ENCODE measurements at regions not wholly inside any gene's neighbourhood (a gene's known extent, or its start where the extent isn't known, plus 50 kb on each side); places are given as distances from the start of the nearest gene placed in this dataset.
"Not testable (repeated sequence)": the region's sequence is repeated elsewhere in the genome, so short reads cannot be mapped to it uniquely, and the experiment has no call there.

DNA sequence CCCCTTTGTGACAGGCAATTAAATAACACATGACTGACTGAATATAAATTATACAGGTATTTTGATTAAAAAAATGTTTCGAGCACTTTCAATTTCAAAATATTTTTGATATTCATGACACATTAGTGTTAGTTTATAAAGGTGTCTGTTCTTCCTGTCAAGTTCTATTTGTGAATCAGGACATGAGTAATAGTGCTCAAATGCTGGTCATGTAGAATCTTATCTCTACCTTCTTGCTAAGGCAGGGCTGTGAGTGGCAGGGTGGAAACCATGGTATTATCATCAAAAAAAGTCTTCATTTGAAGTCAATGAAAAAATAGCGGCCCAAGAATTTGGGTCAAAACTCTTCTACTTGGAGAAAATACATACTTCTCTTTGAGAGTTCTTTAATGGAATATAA, 250.2 kb downstream of the DACT1 start:
- DNase-seq (ENCODE audit: low spot score) = no peak

DNA sequence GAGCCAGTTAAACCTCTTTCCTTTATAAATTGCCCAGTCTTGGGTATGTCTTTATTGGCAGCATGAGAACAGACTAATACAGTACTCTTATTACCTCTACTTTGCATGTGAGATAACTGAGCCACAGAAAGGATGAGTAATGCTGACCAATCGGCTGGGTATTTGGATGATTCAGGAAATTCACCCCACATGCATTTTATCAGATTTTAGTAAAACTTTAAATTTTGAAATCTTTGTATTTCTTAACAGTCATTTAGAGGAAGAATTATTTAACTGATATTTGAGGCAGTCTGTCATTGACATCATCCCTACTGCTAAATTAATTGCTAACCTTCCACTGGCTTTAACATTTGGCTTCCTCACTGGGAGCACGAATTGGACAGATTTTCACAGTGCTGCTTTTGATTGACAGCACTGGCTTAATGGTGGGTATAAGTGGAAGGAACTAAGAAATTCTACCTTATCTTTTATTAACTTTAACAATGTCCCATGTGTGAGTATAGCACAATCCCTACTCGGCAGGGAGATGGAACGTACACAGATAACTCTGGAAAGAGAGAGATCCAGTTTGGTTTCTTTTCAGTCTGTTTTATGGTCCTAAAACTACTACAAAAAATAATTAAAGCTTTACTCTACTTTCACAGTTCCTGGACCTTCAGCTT, 261.0 kb downstream of the DACT1 start:
- no peak for DNase-seq (ENCODE audit: low spot score)

DNA sequence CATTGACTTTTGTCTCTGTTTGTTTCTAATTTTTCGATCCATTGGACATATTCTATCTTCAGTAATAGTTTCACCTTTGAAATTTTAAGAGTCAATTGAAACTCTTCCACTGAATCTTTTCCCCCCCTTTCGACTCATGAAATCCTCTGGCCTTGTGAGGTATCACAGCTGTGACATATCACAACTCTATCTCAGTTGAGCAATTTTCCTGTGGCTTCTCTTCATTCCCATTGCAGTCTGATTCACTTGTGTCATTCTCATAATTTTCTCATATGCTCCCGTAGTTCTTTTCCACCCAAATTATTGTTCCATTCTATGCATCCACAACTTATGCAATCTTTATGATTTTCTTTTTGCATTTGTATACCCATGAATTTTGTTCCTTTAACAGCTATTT, 261.6 kb downstream of the DACT1 start:
- no peak for DNase-seq (ENCODE audit: low spot score)

DNA sequence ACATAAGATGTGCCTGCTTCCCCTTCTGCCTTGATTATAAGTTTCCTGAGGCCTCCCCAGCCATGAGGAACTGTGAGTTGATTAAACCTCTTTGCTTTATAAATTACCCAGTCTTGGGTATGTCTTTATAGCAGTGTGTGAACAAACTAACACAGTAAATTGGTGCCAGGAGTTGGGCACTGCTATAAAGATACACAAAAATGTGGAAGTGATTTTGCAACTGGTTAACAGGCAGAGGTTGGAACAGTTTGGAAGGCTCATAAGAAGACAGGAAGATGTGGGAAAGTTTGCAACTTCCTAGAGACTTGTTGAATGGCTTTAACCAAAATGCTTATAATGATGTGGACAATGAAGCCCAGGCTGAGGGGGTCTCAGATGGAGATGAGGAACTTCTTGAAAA, 264.1 kb downstream of the DACT1 start:
- no peak for DNase-seq (ENCODE audit: low spot score)

- DNase-seq (ENCODE audit: low spot score) = no peak
These were observed 267.0 kb downstream of the DACT1 start for GRCh38 chr14:58904776-58905175.

DNA sequence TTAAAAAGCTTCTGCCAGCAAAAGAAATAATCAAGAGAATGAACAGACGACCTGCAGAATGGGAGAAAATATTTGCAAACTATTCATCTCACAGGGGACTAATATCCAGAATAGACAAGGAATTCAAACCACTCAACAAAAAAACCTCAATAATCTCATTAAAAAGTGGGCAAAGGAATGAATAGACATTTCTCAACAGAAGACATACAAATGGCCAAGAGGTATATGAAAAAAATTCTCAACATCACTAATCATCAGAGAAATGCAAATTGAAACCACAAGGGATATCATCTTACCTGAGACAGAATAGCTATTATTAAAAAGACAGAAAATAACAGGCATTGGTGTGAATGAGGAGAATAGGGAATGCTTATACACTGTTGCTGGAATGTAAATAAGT, 270.0 kb downstream of the DACT1 start:
- no peak for DNase-seq (ENCODE audit: low spot score)

DNA sequence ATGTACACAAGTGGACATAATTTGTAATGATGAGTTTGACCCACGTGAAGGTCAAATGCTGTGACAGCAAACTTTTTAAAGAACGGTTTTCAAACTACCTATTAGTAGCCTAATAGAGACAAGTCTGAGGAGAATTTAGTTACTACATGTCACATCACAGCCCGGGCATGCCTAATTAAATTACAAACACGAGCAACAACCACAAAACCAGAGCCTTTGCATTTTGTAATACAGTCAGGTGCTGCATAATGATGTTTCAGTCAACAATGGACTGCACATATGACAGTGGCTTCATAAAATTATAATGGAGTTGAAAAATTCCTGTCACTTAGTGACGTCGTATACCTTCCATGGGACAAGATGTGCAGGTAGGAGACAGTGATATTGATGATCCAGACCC, 274.5 kb downstream of the DACT1 start:
- DNase-seq (ENCODE audit: low spot score) = no peak

DNA sequence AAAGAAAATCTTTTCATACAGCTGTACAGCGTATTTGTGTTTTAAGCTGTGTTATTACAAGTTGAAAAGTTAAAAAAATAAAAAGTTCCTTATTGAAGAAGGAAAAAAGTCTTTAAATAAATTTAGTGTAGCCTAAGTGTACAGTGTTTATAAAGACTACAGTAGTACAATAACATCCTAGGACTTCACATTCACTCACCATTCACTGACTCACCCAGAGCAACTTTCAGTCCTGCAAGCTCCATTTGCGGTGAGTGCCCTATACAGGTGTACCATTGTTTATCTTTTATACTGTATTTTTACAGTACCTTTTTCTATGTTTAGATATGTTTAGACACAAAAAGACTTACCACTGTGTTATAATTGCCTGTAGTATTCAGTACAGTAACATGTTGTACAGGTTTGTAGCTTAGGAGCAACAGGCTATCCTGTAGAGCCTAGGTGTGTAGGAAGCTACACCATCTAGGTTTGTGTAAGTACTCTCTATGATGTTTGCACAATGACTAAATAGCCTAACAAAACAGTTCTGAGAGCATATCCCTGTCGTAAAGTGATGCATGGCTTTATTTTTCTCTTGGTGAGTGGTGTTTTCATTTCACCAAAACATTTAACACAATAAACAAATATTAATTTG, 275.2 kb downstream of the DACT1 start:
- no peak for DNase-seq (ENCODE audit: low spot score)

DNA sequence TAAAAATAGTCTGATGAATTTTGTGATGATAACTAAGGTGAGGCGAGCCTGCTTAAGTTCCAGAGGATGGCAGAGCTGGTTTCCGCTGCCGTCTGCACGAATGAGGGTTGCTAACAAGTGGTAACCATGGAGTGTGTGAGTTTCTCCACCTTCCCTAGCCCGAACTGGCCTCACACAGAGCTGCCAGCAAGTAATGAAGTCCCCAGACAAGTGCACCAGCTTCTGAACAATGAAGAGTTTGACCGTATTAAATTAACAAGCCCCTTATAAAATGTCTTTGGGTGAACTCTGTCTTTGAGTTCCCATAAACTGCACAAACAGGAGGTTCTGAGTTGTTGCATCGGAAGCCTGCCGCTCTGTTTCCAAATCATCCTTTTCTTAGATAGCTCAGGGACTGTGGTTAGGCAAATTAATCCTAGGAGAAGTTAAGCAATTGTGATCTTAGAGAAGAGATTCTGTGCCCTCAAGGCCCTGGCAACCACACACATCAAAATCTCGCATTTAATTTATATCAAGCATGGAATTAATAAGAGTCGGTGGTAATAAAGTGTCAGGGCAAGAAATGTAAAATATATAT, 274.1 kb upstream of the DAAM1 start:
- no peak for DNase-seq (ENCODE audit: low spot score)

DNA sequence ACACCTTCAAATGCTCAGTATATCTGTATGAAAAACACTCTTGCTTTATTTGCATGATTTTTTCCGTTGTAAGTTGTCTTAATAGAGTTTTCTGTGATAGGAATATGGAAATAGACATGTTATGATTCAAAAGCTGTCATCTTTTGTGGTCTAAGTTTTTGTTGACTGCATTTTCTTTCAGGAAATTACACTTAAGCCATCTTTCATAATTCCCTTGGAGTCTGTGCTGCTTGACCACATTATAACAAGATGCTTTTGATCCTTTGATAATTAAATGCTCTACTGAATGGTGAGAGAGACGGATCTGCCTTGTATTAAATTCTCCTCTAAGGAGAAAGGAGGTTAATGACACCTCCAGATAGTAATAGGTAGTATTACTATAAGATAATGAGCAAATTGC, 272.8 kb upstream of the DAAM1 start:
- no peak for DNase-seq (ENCODE audit: low spot score)

- DNase-seq (ENCODE audit: low spot score) = no peak
These were observed 270.3 kb upstream of the DAAM1 start for GRCh38 chr14:58918066-58918738.

DNA sequence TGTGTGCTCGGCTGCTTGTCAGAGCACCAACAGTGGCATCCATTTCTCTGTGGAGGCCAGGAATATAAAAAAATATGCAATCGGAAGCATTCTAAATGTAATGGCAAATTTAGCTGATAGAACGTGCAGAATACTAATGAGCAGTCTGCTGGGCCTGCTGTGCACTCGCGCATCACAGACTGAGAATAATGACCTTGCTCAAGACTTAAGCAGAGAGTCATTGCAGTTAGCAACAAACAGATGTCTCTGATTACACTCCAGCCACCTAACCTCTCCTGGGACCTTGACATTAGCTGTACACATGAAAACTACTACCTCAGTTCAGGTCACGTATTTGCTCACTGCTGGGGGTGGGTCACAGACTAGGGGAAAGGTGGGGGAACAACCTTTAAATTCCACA, 269.2 kb upstream of the DAAM1 start:
- no peak for DNase-seq (ENCODE audit: low spot score)

- DNase-seq (ENCODE audit: low spot score) = no peak
These were observed 268.2 kb upstream of the DAAM1 start for GRCh38 chr14:58920230-58920629.

- not testable (repeated sequence) for DNase-seq (ENCODE audit: low spot score)
These were observed 266.1 kb upstream of the DAAM1 start for GRCh38 chr14:58922201-58922940.

DNA sequence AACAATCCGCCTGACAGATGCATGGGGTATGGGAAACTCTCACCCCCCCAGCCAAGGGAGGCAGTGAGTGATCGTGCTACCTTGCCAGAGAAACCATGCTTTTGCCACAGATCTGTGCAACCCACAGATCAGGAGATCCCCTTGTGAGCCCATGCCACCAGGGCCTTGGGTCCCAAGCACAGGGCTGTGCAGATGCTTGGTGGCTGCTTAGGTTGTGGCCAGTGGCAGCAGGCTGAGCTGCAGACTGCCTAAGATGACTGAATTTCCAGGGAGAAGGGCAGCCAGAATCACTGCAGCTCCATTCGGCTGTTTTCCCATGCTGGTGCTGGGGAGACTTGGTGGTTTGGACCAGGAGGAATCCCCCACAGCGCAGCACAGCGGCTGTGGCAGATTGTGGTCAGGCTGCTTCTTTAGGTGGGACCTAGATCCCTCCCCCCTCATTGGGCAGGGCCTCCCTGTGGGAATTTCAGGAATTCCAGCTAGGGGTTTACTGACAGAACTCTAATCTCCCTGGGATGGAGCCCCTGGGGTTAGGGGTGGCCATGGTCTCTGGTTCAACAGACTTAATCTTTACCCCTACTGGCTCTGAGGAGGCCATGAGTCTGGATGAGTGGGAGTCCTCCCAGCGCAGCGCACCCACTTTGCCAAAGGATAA, 264.6 kb upstream of the DAAM1 start:
- DNase-seq (ENCODE audit: low spot score) = no peak

- no peak for DNase-seq (ENCODE audit: low spot score)
These were observed 246.8 kb upstream of the DAAM1 start for GRCh38 chr14:58941629-58942028.

DNA sequence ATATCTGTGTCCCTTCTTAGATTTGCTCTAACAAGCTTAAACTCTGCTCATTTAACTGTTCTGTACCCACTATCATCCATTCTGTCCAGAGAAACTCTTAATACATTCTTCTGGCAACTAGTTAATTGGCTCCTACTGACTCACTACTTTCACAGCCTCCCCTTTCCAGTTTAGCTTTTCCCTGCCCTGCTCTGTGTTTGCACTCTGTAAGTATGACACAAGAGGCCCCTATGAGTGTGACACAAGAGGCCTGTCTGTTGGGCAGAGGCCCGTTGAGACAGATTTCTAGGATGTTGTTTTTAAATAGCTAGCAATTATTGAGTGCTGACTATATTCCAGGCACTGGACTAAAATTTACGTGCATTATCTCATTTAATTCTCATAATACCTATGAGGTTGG, 246.0 kb upstream of the DAAM1 start:
- DNase-seq (ENCODE audit: low spot score) = no peak

DNA sequence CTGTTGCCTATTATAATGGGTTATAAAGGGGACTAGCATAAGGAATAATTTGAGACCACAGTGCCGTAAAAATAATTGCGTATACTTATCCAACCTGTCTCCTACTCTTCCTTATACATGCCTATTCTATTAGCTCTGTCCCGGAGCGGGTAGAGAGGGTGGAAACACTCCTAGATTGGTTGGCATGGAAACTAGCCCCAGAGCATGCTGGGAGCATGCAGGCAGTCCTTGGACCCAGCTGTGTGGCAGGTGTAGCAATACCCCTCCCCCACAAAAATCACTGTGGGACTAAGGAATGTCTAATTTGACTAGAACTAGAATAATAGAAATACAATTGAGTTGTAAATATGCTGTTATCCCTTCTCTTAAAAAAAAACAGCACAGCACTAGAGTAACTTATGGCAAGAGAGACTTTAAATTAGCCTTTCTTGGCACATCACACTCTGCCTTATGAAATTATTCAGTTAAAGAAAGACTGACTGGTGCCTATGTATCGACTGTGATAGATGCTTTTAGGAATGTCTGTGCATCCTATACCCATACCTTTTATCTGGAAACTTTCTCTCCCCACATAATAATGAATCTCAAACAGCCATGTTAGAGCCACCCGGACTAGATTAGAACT, 244.0 kb upstream of the DAAM1 start:
- DNase-seq (ENCODE audit: low spot score) = no peak

GRCh38 chr14:58944968-58945356, 243.5 kb upstream of the DAAM1 start:
- no peak for DNase-seq (ENCODE audit: low spot score)

GRCh38 chr14:58946431-58946830, 242.0 kb upstream of the DAAM1 start:
- DNase-seq (ENCODE audit: low spot score) = no peak

GRCh38 chr14:58947156-58947555, 241.3 kb upstream of the DAAM1 start:
- DNase-seq (ENCODE audit: low spot score) = no peak

Measured in activated CD4-positive, alpha-beta T cell treated with anti-CD3 and anti-CD28 coated beads, Interleukin-2, Interleukin-4, amounts not matched to agents 100 ng/mL and 50 ng/mL, durations not matched to agents 16 hours and 8 hours (primary cell).